HCT116 (cell line): ENCODE measurements at regions not wholly inside any gene's neighbourhood (a gene's known extent, or its start where the extent isn't known, plus 50 kb on each side); places are given as distances from the start of the nearest gene placed in this dataset.

Source experiments
- EZH2phosphoT487 ChIP-seq: fragments of 200-600 bp; IDR thresholded peaks from 2 replicates; pipeline ENCODE4 v1.6.1; 2018; ENCODE audit warnings: antibody characterized with exemption, borderline replicate concordance
- YY1 ChIP-seq: IDR thresholded peaks from 2 replicates; pipeline ENCODE4 v1.6.1; 2011; ENCODE audit warnings: low read length, low read depth, moderate library complexity, mild to moderate bottlenecking; ENCODE audit not compliant: insufficient replicate concordance; ENCODE audit errors: extremely low read depth
- TF ChIP-seq, protein P1 (sequence below): IDR thresholded peaks from 2 replicates; pipeline ENCODE4 v1.6.1; 2012
- TF ChIP-seq, protein P2 (sequence below): IDR thresholded peaks from 2 replicates; pipeline ENCODE4 v1.6.1; 2012; ENCODE audit warnings: low read depth

DNA sequence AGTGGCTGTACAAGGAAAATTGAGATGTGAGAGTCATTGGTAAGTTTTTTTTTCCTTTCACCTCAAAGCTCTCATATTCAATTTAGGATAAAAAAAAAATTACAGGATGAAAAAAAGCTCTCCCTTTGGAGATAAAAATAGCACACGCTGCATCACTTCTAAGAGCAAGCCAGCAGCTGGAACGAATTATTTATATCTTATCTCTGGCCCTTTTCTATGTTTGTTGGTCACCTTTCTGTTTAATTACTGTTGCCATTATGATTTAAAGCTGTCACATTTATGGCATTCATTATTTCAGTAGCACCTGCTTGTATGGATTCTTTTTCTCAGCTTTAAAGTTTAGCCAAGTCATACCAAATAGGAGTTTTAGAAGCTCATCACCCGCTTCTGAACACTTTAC, 171.6 kb upstream of the PDZRN3 start:
- TF ChIP-seq, protein P1, sequence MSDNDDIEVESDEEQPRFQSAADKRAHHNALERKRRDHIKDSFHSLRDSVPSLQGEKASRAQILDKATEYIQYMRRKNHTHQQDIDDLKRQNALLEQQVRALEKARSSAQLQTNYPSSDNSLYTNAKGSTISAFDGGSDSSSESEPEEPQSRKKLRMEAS, result no peak
- TF ChIP-seq YY1 (no peak), EZH2phosphoT487 (no peak)
- TF ChIP-seq, protein P2, sequence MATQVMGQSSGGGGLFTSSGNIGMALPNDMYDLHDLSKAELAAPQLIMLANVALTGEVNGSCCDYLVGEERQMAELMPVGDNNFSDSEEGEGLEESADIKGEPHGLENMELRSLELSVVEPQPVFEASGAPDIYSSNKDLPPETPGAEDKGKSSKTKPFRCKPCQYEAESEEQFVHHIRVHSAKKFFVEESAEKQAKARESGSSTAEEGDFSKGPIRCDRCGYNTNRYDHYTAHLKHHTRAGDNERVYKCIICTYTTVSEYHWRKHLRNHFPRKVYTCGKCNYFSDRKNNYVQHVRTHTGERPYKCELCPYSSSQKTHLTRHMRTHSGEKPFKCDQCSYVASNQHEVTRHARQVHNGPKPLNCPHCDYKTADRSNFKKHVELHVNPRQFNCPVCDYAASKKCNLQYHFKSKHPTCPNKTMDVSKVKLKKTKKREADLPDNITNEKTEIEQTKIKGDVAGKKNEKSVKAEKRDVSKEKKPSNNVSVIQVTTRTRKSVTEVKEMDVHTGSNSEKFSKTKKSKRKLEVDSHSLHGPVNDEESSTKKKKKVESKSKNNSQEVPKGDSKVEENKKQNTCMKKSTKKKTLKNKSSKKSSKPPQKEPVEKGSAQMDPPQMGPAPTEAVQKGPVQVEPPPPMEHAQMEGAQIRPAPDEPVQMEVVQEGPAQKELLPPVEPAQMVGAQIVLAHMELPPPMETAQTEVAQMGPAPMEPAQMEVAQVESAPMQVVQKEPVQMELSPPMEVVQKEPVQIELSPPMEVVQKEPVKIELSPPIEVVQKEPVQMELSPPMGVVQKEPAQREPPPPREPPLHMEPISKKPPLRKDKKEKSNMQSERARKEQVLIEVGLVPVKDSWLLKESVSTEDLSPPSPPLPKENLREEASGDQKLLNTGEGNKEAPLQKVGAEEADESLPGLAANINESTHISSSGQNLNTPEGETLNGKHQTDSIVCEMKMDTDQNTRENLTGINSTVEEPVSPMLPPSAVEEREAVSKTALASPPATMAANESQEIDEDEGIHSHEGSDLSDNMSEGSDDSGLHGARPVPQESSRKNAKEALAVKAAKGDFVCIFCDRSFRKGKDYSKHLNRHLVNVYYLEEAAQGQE, result no peak
